Stimulated activated memory B cell treated with anti-CD40 and anti-IgM and Interleukin-4, amounts not matched to agents 10 μg/mL and 1 μg/mL and 100 μg/mL, for 72 hours (primary cell): ENCODE measurements at regions not wholly inside any gene's neighbourhood (a gene's known extent, or its start where the extent isn't known, plus 50 kb on each side); places are given as distances from the start of the nearest gene placed in this dataset.
A peak's percentile ranks its signal among the peaks of the same experiment; 100 is the strongest.
"Not testable (repeated sequence)": the region's sequence is repeated elsewhere in the genome, so short reads cannot be mapped to it uniquely, and the experiment has no call there.

ENCODE experiments used
- ATAC-seq: fragments of 150-1000 bp; cut with Tn5 transposase; 2 replicates; pipeline ENCODE4 v1.10.0; 2021
- H3K27ac Mint-ChIP-seq: one replicate; pipeline ENCODE4 v1.8.0; 2022; ENCODE audit warnings: mild to moderate bottlenecking, mixed read lengths
- H3K27me3 Mint-ChIP-seq: one replicate; pipeline ENCODE4 v1.8.0; 2022; ENCODE audit warnings: mixed read lengths
- H3K36me3 Mint-ChIP-seq: one replicate; pipeline ENCODE4 v1.8.0; 2022; ENCODE audit warnings: mixed read lengths
- H3K4me1 Mint-ChIP-seq: one replicate; pipeline ENCODE4 v1.8.0; 2022; ENCODE audit warnings: mixed read lengths
- H3K4me3 Mint-ChIP-seq: one replicate; pipeline ENCODE4 v1.8.0; 2022; ENCODE audit warnings: mild to moderate bottlenecking, moderate library complexity, mixed read lengths
- H3K9me3 Mint-ChIP-seq: one replicate; pipeline ENCODE4 v1.8.0; 2022; ENCODE audit warnings: mixed read lengths

DNA sequence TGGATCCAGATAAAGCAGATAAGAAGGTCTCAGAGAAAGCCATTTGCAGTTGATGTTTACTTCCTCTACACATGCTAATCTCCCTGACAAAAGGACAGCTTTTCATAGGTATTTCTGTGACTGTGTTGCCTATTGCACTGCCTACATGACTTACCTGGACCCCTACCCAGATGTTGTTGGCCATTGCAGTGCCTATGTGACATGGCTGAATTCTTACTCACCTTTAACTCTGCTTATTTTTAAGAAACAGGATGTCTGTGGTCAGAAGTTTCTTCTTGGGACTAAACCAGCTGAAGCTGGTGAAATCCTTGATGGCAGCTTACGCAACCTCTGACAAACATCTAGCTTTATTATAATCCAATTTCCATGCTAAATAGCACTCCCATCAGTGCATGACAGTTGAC lies 50.7 kb downstream of the PPIAL4D start:
- not testable (repeated sequence) for H3K9me3 Mint-ChIP-seq, H3K36me3 Mint-ChIP-seq, H3K4me1 Mint-ChIP-seq, H3K4me3 Mint-ChIP-seq, H3K27me3 Mint-ChIP-seq, H3K27ac Mint-ChIP-seq
- peak; percentile 57 for ATAC-seq

GRCh38 chr1:145189543-145190030 lies 52.4 kb downstream of the PPIAL4D start:
- not testable (repeated sequence) for H3K36me3 Mint-ChIP-seq, H3K4me3 Mint-ChIP-seq, H3K9me3 Mint-ChIP-seq, ATAC-seq, H3K4me1 Mint-ChIP-seq, H3K27me3 Mint-ChIP-seq
- peak overlapping the region; percentile 55 for H3K27ac Mint-ChIP-seq

GRCh38 chr1:145188869-145189542 lies 53.0 kb downstream of the PPIAL4D start:
- H3K9me3 Mint-ChIP-seq, H3K4me3 Mint-ChIP-seq, ATAC-seq, H3K4me1 Mint-ChIP-seq, H3K36me3 Mint-ChIP-seq, H3K27me3 Mint-ChIP-seq: not testable (repeated sequence)
- H3K27ac Mint-ChIP-seq, result peak overlapping the region; percentile 55

DNA sequence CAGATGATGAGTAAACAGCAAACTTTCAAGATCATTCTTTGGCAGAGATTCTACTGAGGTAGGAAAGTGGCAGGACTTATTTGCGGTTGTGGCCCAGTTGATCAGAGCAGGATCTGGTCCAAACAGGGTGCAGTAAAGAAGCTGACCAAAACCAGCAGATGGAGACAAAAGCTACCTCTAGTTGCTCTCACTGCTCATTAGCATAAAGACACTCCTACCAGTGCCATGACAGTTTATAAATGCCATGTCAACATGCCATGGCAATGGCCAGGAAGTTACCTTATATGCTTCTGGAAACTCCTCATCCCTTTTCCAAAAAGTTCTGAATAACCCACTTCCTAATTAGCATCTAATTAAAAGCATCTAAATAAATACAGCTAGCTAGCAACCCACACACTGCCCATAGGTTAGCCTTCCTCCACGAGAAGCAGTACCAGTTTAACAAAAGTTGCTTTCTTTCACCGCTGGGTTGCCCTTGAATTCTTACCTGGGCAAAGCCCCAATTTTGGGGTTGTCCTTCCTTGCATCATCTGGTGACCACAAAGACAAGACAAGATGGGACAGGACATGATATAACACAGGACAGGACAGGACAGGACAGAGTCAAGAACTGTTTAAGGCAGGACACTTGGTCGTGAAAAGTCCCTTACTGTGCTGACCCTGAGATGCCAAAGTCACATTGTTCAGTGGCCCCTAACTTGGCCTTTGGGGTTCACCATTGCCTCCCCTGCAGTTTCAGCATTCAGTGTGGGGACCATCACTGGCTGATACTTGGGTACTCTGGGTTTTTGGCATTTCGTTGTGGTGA lies 59.2 kb downstream of the PPIAL4D start:
- not testable (repeated sequence) for H3K36me3 Mint-ChIP-seq, H3K27me3 Mint-ChIP-seq, H3K4me3 Mint-ChIP-seq, H3K4me1 Mint-ChIP-seq, H3K27ac Mint-ChIP-seq, H3K9me3 Mint-ChIP-seq
- ATAC-seq, result peak; percentile 78

GRCh38 chr1:145176285-145176925 lies 65.6 kb downstream of the PPIAL4D start:
- not testable (repeated sequence) for H3K36me3 Mint-ChIP-seq, H3K9me3 Mint-ChIP-seq, H3K27me3 Mint-ChIP-seq, H3K4me3 Mint-ChIP-seq, H3K27ac Mint-ChIP-seq, ATAC-seq, H3K4me1 Mint-ChIP-seq

- not testable (repeated sequence) for H3K36me3 Mint-ChIP-seq, H3K27ac Mint-ChIP-seq, ATAC-seq, H3K4me1 Mint-ChIP-seq, H3K4me3 Mint-ChIP-seq, H3K9me3 Mint-ChIP-seq, H3K27me3 Mint-ChIP-seq
These were observed 67.6 kb downstream of the PPIAL4D start for GRCh38 chr1:145174377-145174776.

DNA sequence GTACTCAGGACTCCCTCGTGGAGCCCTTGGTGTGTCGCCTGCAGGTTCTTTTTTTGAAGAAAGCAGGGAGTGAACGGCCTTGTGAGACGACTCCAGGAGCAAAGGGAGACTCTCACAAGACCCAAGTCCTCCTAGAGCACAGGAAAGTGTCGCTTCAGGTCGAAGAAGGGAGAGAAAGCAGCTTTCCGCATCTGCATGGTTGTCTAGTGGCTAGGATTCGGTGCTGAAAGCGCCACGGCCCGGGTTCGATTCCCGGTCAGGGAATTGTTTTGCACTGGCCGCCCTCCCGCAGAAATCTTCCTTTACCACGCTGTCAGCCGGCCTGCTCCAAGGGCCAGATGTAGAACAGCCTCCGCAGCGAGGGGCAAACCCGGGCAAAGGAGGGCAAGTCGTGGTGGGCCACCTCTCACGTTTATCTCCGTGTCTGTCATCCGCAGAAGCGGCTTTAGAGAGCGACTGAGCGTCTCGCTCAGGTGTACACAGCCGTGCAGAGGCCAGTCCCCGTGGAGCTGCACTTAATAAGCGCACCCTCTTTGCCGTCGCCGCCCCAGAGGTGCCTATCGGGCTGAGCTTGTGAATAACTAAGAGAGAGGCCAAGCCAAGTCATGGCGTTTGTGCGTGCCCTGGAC lies 72.6 kb downstream of the FAM72D start:
- not testable (repeated sequence) for H3K4me1 Mint-ChIP-seq, H3K27me3 Mint-ChIP-seq, H3K36me3 Mint-ChIP-seq, H3K27ac Mint-ChIP-seq, ATAC-seq, H3K4me3 Mint-ChIP-seq, H3K9me3 Mint-ChIP-seq

DNA sequence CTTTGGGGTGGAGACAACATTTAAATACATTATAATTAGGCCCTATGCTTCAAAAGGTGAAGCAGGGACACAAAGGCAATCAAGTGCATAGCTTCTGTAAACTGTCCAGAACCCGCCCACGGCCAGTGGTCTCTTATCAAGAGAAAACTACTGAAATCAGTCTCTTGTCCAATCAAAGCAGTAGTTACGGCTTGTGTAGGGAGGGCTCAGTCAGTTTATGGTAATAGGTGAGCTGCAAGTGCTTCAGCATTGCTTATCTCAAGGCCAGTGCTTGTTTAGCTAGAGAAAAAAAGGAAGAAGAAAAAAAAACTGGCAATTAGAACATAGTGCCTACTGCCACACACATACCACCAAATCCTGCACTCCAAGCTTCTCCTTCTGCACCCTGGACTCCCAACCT lies 68.6 kb downstream of the FAM72D start:
- not testable (repeated sequence) for H3K4me3 Mint-ChIP-seq, ATAC-seq, H3K36me3 Mint-ChIP-seq, H3K27ac Mint-ChIP-seq, H3K4me1 Mint-ChIP-seq, H3K27me3 Mint-ChIP-seq, H3K9me3 Mint-ChIP-seq
